Transverse colon (tissue), 4 donors: ENCODE measurements at regions not wholly inside any gene's neighbourhood (a gene's known extent, or its start where the extent isn't known, plus 50 kb on each side); places are given as distances from the start of the nearest gene placed in this dataset.

Source experiments
- EP300 ChIP-seq: sonication (generic); formaldehyde crosslinking; IDR thresholded peaks from one replicate; pipeline ENCODE4 v1.6.1; 2017; ENCODE audit warnings: antibody characterized with exemption, low read depth
- POLR2A ChIP-seq: fragments of 450-650 bp; IDR thresholded peaks from one replicate; pipeline ENCODE4 v1.6.1; 2016; ENCODE audit warnings: antibody characterized with exemption, mild to moderate bottlenecking, moderate library complexity
- POLR2AphosphoS5 ChIP-seq, 3 donors: sonication (generic); formaldehyde crosslinking; IDR thresholded peaks; one replicate each; pipeline ENCODE4 v1.6.1; 2016; ENCODE audit warnings: antibody characterized with exemption in 3 of 3
- TF ChIP-seq, protein P1 (sequence below), 5 experiments: fragments of 200-600 bp in 3 of 5; fragments of 450-650 bp in 2 of 5; sonication (generic) in 3 of 5; IDR thresholded peaks; 1 replicate in 2 of 5; 2 replicates in 3 of 5; pipeline ENCODE4 v1.5.1; 2016 to 2017; ENCODE audit warnings: antibody characterized with exemption in 5 of 5, inconsistent platforms in 3 of 5, mild to moderate bottlenecking in 2 of 5, moderate library complexity in 1 of 5

DNA sequence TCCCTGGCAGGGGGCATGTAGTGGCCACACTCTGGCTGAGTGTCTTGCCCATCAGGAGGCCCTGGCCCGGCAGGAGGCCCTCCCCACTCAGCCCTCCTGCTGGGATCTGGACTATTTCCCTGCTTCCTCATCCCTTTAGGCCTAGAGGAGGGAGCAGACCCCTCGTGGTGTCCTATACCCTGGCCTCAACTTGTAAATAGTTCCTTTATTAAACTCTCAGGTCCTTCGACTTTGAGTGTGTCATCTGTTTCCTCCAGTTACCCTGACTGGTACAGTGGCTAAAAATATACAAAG, 166.7 kb upstream of the GLI2 start:
- TF ChIP-seq EP300 (no peak), POLR2A (no peak), POLR2AphosphoS5 (IDR thresholded peaks at IDR 0.05) (no peak)
- TF ChIP-seq, protein P1, sequence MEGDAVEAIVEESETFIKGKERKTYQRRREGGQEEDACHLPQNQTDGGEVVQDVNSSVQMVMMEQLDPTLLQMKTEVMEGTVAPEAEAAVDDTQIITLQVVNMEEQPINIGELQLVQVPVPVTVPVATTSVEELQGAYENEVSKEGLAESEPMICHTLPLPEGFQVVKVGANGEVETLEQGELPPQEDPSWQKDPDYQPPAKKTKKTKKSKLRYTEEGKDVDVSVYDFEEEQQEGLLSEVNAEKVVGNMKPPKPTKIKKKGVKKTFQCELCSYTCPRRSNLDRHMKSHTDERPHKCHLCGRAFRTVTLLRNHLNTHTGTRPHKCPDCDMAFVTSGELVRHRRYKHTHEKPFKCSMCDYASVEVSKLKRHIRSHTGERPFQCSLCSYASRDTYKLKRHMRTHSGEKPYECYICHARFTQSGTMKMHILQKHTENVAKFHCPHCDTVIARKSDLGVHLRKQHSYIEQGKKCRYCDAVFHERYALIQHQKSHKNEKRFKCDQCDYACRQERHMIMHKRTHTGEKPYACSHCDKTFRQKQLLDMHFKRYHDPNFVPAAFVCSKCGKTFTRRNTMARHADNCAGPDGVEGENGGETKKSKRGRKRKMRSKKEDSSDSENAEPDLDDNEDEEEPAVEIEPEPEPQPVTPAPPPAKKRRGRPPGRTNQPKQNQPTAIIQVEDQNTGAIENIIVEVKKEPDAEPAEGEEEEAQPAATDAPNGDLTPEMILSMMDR (IDR thresholded peaks at IDR 0.05): no peak
